ENCODE measurements at regions not wholly inside any gene's neighbourhood (a gene's known extent, or its start where the extent isn't known, plus 50 kb on each side); places are given as distances from the start of the nearest gene placed in this dataset.

- Mint-ChIP-seq H3K4me1 (no peaks in the 10 kb centered on the region), H3K27ac (no peak overlapping the region), H3K9me3 (peaks cover 1 to 12% (median 5%) of the 10 kb centered on the region in 8 donors), H3K4me3 (no peak overlapping the region), H3K27me3 (no peaks in the 10 kb centered on the region), H3K36me3 (no peaks in the 10 kb centered on the region)
- intact Hi-C loops (cut with micrococcal nuclease) = no loop called here
- Histone ChIP-seq H3K4me1 (ENCODE audit: insufficient read depth, low read length) (no peaks in the 10 kb centered on the region), H3K27me3 (ENCODE audit: insufficient read depth, low read length) (no peaks in the 10 kb centered on the region), H3K4me3 (ENCODE audit: low read length in 2 of 2) (no peak overlapping the region), H3K9me3 (ENCODE audit: control insufficient read depth in 1 of 2, low read length in 2 of 2) (no peaks in the 10 kb centered on the region), H3K36me3 (ENCODE audit: insufficient read depth, low read length) (no peaks in the 10 kb centered on the region), H3K27ac (ENCODE audit: low read depth, low read length) (no peak overlapping the region)
- POLR2A ChIA-PET (ENCODE audit: partially characterized antibody) = no interaction called here
- CTCF ChIA-PET (ENCODE audit: partially characterized antibody) = no interaction called here
- no peak for DNase-seq
Measured at GRCh38 chr5:104731331-104731730, 1168.7 kb upstream of the NUDT12 start.

- Mint-ChIP-seq H3K9me3 (peaks cover 0 to 20% (median 6%) of the 10 kb centered on the region in 8 donors), H3K4me3 (no peak overlapping the region), H3K36me3 (peaks cover 0 to 2% of the 10 kb centered on the region in 2 donors), H3K27me3 (no peaks in the 10 kb centered on the region), H3K27ac (no peak overlapping the region), H3K4me1 (no peaks in the 10 kb centered on the region)
- Histone ChIP-seq H3K27ac (ENCODE audit: low read depth, low read length) (no peak overlapping the region), H3K36me3 (ENCODE audit: insufficient read depth, low read length) (no peaks in the 10 kb centered on the region), H3K9me3 (ENCODE audit: control insufficient read depth in 1 of 2, low read length in 2 of 2) (peaks cover 0 to 8% of the 10 kb centered on the region in 2 donors), H3K4me3 (ENCODE audit: low read length in 2 of 2) (no peak overlapping the region), H3K27me3 (ENCODE audit: insufficient read depth, low read length) (no peaks in the 10 kb centered on the region), H3K4me1 (ENCODE audit: insufficient read depth, low read length) (no peaks in the 10 kb centered on the region)
- intact Hi-C loops (cut with micrococcal nuclease) = no loop called here
- DNase-seq = no peak
- ChIA-PET CTCF (ENCODE audit: partially characterized antibody) (no interaction called here), POLR2A (ENCODE audit: partially characterized antibody) (no interaction called here)
Measured at GRCh38 chr5:104708027-104708426, 1145.4 kb upstream of the NUDT12 start.

GRCh38 chr5:104706600-104706999 lies 1144.0 kb upstream of the NUDT12 start:
- ChIA-PET POLR2A (ENCODE audit: partially characterized antibody) (no interaction called here), CTCF (ENCODE audit: partially characterized antibody) (no interaction called here)
- Mint-ChIP-seq H3K9me3 (peaks cover 0 to 13% (median 5%) of the 10 kb centered on the region in 8 donors), H3K36me3 (peaks cover 0 to 2% of the 10 kb centered on the region in 2 donors), H3K27ac (no peak overlapping the region), H3K4me1 (no peaks in the 10 kb centered on the region), H3K27me3 (no peaks in the 10 kb centered on the region), H3K4me3 (no peak overlapping the region)
- H3K9me3 ChIP-seq (ENCODE audit: control insufficient read depth in 1 of 2, low read length in 2 of 2) = no peaks in the 10 kb centered on the region
- intact Hi-C loops (cut with micrococcal nuclease) = no loop called here
- no peak overlapping the region for H3K27ac ChIP-seq (ENCODE audit: low read depth, low read length)
- H3K27me3 ChIP-seq (ENCODE audit: insufficient read depth, low read length) = no peaks in the 10 kb centered on the region
- no peak overlapping the region for H3K4me3 ChIP-seq (ENCODE audit: low read length in 2 of 2)
- H3K36me3 ChIP-seq (ENCODE audit: insufficient read depth, low read length) = no peaks in the 10 kb centered on the region
- H3K4me1 ChIP-seq (ENCODE audit: insufficient read depth, low read length) = no peaks in the 10 kb centered on the region
- DNase-seq = no peak

GRCh38 chr5:104702212-104702611 lies 1139.6 kb upstream of the NUDT12 start:
- Mint-ChIP-seq H3K4me1 (no peaks in the 10 kb centered on the region), H3K4me3 (no peak overlapping the region), H3K27me3 (no peaks in the 10 kb centered on the region), H3K9me3 (peaks cover 0 to 28% (median 8%) of the 10 kb centered on the region in 8 donors), H3K27ac (no peak overlapping the region), H3K36me3 (no peaks in the 10 kb centered on the region)
- DNase-seq = no peak
- H3K36me3 ChIP-seq (ENCODE audit: insufficient read depth, low read length) = no peaks in the 10 kb centered on the region
- no peaks in the 10 kb centered on the region for H3K9me3 ChIP-seq (ENCODE audit: control insufficient read depth in 1 of 2, low read length in 2 of 2)
- no peaks in the 10 kb centered on the region for H3K27me3 ChIP-seq (ENCODE audit: insufficient read depth, low read length)
- ChIA-PET POLR2A (ENCODE audit: partially characterized antibody) (no interaction called here), CTCF (ENCODE audit: partially characterized antibody) (no interaction called here)
- H3K4me3 ChIP-seq (ENCODE audit: low read length in 2 of 2) = no peak overlapping the region
- H3K27ac ChIP-seq (ENCODE audit: low read depth, low read length) = no peak overlapping the region
- intact Hi-C loops (cut with micrococcal nuclease) = no loop called here
- no peaks in the 10 kb centered on the region for H3K4me1 ChIP-seq (ENCODE audit: insufficient read depth, low read length)

- no peak for DNase-seq
- no peak overlapping the region for H3K4me3 ChIP-seq (ENCODE audit: low read length in 2 of 2)
- no peaks in the 10 kb centered on the region for H3K4me1 ChIP-seq (ENCODE audit: insufficient read depth, low read length)
- H3K27me3 Mint-ChIP-seq = no peaks in the 10 kb centered on the region
- intact Hi-C loops (cut with micrococcal nuclease) = no loop called here
- CTCF ChIA-PET (ENCODE audit: partially characterized antibody) = no interaction called here
- no peak overlapping the region for H3K4me3 Mint-ChIP-seq
- H3K9me3 Mint-ChIP-seq = peaks cover 2 to 31% (median 9%) of the 10 kb centered on the region in 8 donors
- no peaks in the 10 kb centered on the region for H3K36me3 ChIP-seq (ENCODE audit: insufficient read depth, low read length)
- H3K9me3 ChIP-seq (ENCODE audit: control insufficient read depth in 1 of 2, low read length in 2 of 2) = no peaks in the 10 kb centered on the region
- POLR2A ChIA-PET (ENCODE audit: partially characterized antibody) = no interaction called here
- no peaks in the 10 kb centered on the region for H3K4me1 Mint-ChIP-seq
- no peak overlapping the region for H3K27ac Mint-ChIP-seq
- H3K36me3 Mint-ChIP-seq = no peaks in the 10 kb centered on the region
- no peak overlapping the region for H3K27ac ChIP-seq (ENCODE audit: low read depth, low read length)
- H3K27me3 ChIP-seq (ENCODE audit: insufficient read depth, low read length) = no peaks in the 10 kb centered on the region
Measured at GRCh38 chr5:104699438-104699837, 1136.8 kb upstream of the NUDT12 start.

GRCh38 chr5:104661256-104661655 lies 1098.7 kb upstream of the NUDT12 start:
- Histone ChIP-seq H3K27me3 (ENCODE audit: insufficient read depth, low read length) (no peaks in the 10 kb centered on the region), H3K4me3 (ENCODE audit: low read length in 2 of 2) (no peak overlapping the region), H3K36me3 (ENCODE audit: insufficient read depth, low read length) (no peaks in the 10 kb centered on the region), H3K9me3 (ENCODE audit: control insufficient read depth in 1 of 2, low read length in 2 of 2) (no peaks in the 10 kb centered on the region), H3K27ac (ENCODE audit: low read depth, low read length) (no peak overlapping the region), H3K4me1 (ENCODE audit: insufficient read depth, low read length) (no peaks in the 10 kb centered on the region)
- Mint-ChIP-seq H3K36me3 (no peaks in the 10 kb centered on the region), H3K27me3 (no peaks in the 10 kb centered on the region), H3K27ac (no peak overlapping the region), H3K4me3 (no peak overlapping the region), H3K9me3 (peaks cover 0 to 21% (median 5%) of the 10 kb centered on the region in 8 donors), H3K4me1 (no peaks in the 10 kb centered on the region)
- CTCF ChIA-PET (ENCODE audit: partially characterized antibody) = no interaction called here
- POLR2A ChIA-PET (ENCODE audit: partially characterized antibody) = no interaction called here
- intact Hi-C loops (cut with micrococcal nuclease) = no loop called here
- DNase-seq = no peak

GRCh38 chr5:104659497-104659896 lies 1096.9 kb upstream of the NUDT12 start:
- Histone ChIP-seq H3K4me3 (ENCODE audit: low read length in 2 of 2) (no peak overlapping the region), H3K36me3 (ENCODE audit: insufficient read depth, low read length) (no peaks in the 10 kb centered on the region), H3K27me3 (ENCODE audit: insufficient read depth, low read length) (no peaks in the 10 kb centered on the region), H3K4me1 (ENCODE audit: insufficient read depth, low read length) (no peaks in the 10 kb centered on the region), H3K27ac (ENCODE audit: low read depth, low read length) (no peak overlapping the region), H3K9me3 (ENCODE audit: control insufficient read depth in 1 of 2, low read length in 2 of 2) (no peaks in the 10 kb centered on the region)
- ChIA-PET POLR2A (ENCODE audit: partially characterized antibody) (no interaction called here), CTCF (ENCODE audit: partially characterized antibody) (no interaction called here)
- no peak overlapping the region for H3K4me3 Mint-ChIP-seq
- H3K27ac Mint-ChIP-seq = no peak overlapping the region
- no peak for DNase-seq
- intact Hi-C loops (cut with micrococcal nuclease) = no loop called here
- H3K27me3 Mint-ChIP-seq = no peaks in the 10 kb centered on the region
- peaks cover 0 to 19% (median 8%) of the 10 kb centered on the region in 8 donors for H3K9me3 Mint-ChIP-seq
- no peaks in the 10 kb centered on the region for H3K4me1 Mint-ChIP-seq
- no peaks in the 10 kb centered on the region for H3K36me3 Mint-ChIP-seq

- intact Hi-C loops (cut with micrococcal nuclease) = no loop called here
- ChIA-PET CTCF (ENCODE audit: partially characterized antibody) (no interaction called here), POLR2A (ENCODE audit: partially characterized antibody) (no interaction called here)
- Histone ChIP-seq H3K4me3 (ENCODE audit: low read length in 2 of 2) (no peak overlapping the region), H3K27ac (ENCODE audit: low read depth, low read length) (no peak overlapping the region), H3K9me3 (ENCODE audit: control insufficient read depth in 1 of 2, low read length in 2 of 2) (no peaks in the 10 kb centered on the region), H3K27me3 (ENCODE audit: insufficient read depth, low read length) (no peaks in the 10 kb centered on the region), H3K4me1 (ENCODE audit: insufficient read depth, low read length) (no peaks in the 10 kb centered on the region), H3K36me3 (ENCODE audit: insufficient read depth, low read length) (no peaks in the 10 kb centered on the region)
- Mint-ChIP-seq H3K36me3 (no peaks in the 10 kb centered on the region), H3K9me3 (peaks cover 0 to 43% (median 9%) of the 10 kb centered on the region in 8 donors), H3K27me3 (no peaks in the 10 kb centered on the region), H3K27ac (no peak overlapping the region), H3K4me1 (no peaks in the 10 kb centered on the region), H3K4me3 (no peak overlapping the region)
- no peak for DNase-seq
Measured at GRCh38 chr5:104652271-104652861, 1089.8 kb upstream of the NUDT12 start.
